GM21381 (cell line): ENCODE measurements at regions not wholly inside any gene's neighbourhood (a gene's known extent, or its start where the extent isn't known, plus 50 kb on each side); places are given as distances from the start of the nearest gene placed in this dataset.
"Not testable (repeated sequence)": the region's sequence is repeated elsewhere in the genome, so short reads cannot be mapped to it uniquely, and the experiment has no call there.

Experiments used
- ATAC-seq: cut with Tn5 transposase; IDR thresholded peaks from one replicate; pipeline ENCODE4 v1.9.1; 2021; ENCODE audit warnings: mild to moderate bottlenecking, moderate library complexity; ENCODE audit not compliant: unreplicated experiment

GRCh38 chr12:85424581-85425348, 144.7 kb downstream of the ALX1 start:
- ATAC-seq: peak; percentile 82

GRCh38 chr12:85425349-85425612, 145.3 kb downstream of the ALX1 start:
- no peak for ATAC-seq

- ATAC-seq: no peak
Measured at GRCh38 chr12:85425926-85426325, 145.9 kb downstream of the ALX1 start.

GRCh38 chr12:85433148-85433547, 153.1 kb downstream of the ALX1 start:
- ATAC-seq: not testable (repeated sequence)

- ATAC-seq: no peak
Measured at GRCh38 chr12:85440271-85440670, 160.3 kb downstream of the ALX1 start.

GRCh38 chr12:85441025-85441424, 161.0 kb downstream of the ALX1 start:
- ATAC-seq: no peak

- ATAC-seq: no peak
Measured at GRCh38 chr12:85441741-85442140, 161.7 kb downstream of the ALX1 start.

GRCh38 chr12:85445060-85445938, 165.3 kb downstream of the ALX1 start:
- no peak for ATAC-seq

- ATAC-seq: no peak
Measured at GRCh38 chr12:85448031-85448430, 168.0 kb downstream of the ALX1 start.

- peak; percentile 47 for ATAC-seq
Measured at GRCh38 chr12:85448548-85449139, 168.6 kb downstream of the ALX1 start.

- no peak for ATAC-seq
Measured at GRCh38 chr12:85457016-85457415, 177.0 kb downstream of the ALX1 start.

- no peak for ATAC-seq
Measured at GRCh38 chr12:85461127-85461526, 181.1 kb downstream of the ALX1 start.

- no peak for ATAC-seq
Measured at GRCh38 chr12:85462888-85463287, 182.9 kb downstream of the ALX1 start.

GRCh38 chr12:85466890-85467289, 186.9 kb downstream of the ALX1 start:
- ATAC-seq: no peak

GRCh38 chr12:85468356-85469157, 188.5 kb downstream of the ALX1 start:
- ATAC-seq: peak; percentile 87

GRCh38 chr12:85469158-85470086, 189.4 kb downstream of the ALX1 start:
- ATAC-seq: not testable (repeated sequence)

- not testable (repeated sequence) for ATAC-seq
Measured at GRCh38 chr12:85475277-85475676, 195.3 kb downstream of the ALX1 start.

- no peak for ATAC-seq
Measured at GRCh38 chr12:85476756-85477155, 196.7 kb downstream of the ALX1 start.

GRCh38 chr12:85484387-85484786, 204.4 kb downstream of the ALX1 start:
- ATAC-seq: no peak

- ATAC-seq: no peak
Measured at GRCh38 chr12:85489194-85489593, 209.2 kb downstream of the ALX1 start.
